ENCODE measurements at regions not wholly inside any gene's neighbourhood (a gene's known extent, or its start where the extent isn't known, plus 50 kb on each side); places are given as distances from the start of the nearest gene placed in this dataset.

- POLR2A ChIA-PET, result no interaction called here
These were observed 55.7 kb upstream of the ITPRID1 start for GRCh38 chr7:31458203-31458602.

DNA sequence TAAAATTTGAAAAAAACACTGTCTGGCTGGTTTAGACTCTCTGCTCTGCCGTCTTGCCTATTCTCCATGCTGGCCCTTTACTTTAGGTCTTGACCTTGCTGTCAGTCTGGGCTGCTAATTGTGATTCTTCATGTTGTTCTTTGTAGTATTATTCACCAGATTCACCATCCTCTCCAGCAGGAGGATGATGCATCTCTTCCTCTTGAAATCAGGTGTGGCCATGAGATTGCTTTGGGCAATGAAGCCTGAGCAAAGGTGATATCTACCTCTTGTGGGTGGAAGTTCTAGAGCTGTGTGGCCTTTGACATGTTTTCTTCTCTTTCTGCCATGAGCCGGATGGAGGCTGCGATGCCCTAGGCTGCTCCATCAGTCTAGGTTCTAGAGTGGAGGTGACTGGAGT, 51.3 kb upstream of the ITPRID1 start:
- POLR2A ChIA-PET, result no interaction called here
- no peak for TF ChIP-seq CTCF (IDR thresholded peaks at IDR 0.05; ENCODE audit: insufficient read depth, low read depth, low read length)
- 0 out of 2 replicates have a peak, but pooled peaks cover under 1% of the 10 kb centered on the region for H3K27me3 ChIP-seq (ENCODE audit: control insufficient read depth, insufficient read depth, low read length)
- no peaks in the 10 kb centered on the region for H3K36me3 ChIP-seq (ENCODE audit: control insufficient read depth, insufficient read depth, low read length)
- no peak overlapping the region for H3K4me3 ChIP-seq (ENCODE audit: low read depth, low read length)
- no peak for DNase-seq (ENCODE audit: low read depth)
- CTCF ChIA-PET, result no interaction called here

More at GRCh38 chr7:31458203-31458602, 55.7 kb upstream of the ITPRID1 start:
- H3K4me3 ChIP-seq (ENCODE audit: low read depth, low read length), result no peak overlapping the region
- DNase-seq (ENCODE audit: low read depth), result no peak
- 0 out of 2 replicates have a peak, but pooled peaks cover 1% of the 10 kb centered on the region for H3K27me3 ChIP-seq (ENCODE audit: control insufficient read depth, insufficient read depth, low read length)
- H3K36me3 ChIP-seq (ENCODE audit: control insufficient read depth, insufficient read depth, low read length), result no peaks in the 10 kb centered on the region
- CTCF ChIA-PET, result interaction anchor here (1.4 kb wide), 1 partner anchor 240 kb away, joined by 4 read pairs; no protein-coding TSS in a partner anchor
- no peak for TF ChIP-seq CTCF (IDR thresholded peaks at IDR 0.05; ENCODE audit: insufficient read depth, low read depth, low read length)

All from BJ (cell line).